H1 (cell line): ENCODE measurements at regions not wholly inside any gene's neighbourhood (a gene's known extent, or its start where the extent isn't known, plus 50 kb on each side); places are given as distances from the start of the nearest gene placed in this dataset.

Experiments used
- CTCF ChIA-PET: fragments of 300-600 bp; sonication (Branson Sonifier 250); formaldehyde crosslinking; loops from one replicate; lab custom pipeline; 2021; ENCODE audit not compliant: partially characterized antibody; lab: Charles Lee
- POLR2A ChIA-PET: fragments of 300-600 bp; sonication (Branson Sonifier 250); formaldehyde crosslinking; loops from one replicate; lab custom pipeline; 2021; ENCODE audit warnings: inconsistent platforms; ENCODE audit not compliant: partially characterized antibody; lab: Charles Lee
- DNase-seq, 2 experiments: peaks; one replicate each; pipeline versions ENCODE4 v3.0.0 to v3.0.0-alpha.2; 2010 to 2022; ENCODE audit warnings: low spot score in 2 of 2, low read depth in 1 of 2, mixed read lengths in 1 of 2
- FAIRE-seq: peaks from 2 replicates; lab custom pipeline; 2011; peaks lifted over from hg19 to GRCh38; lab: Jason Lieb, UNC
- H2AFZ ChIP-seq: 2 replicates; pipeline ENCODE4 v1.8.1; 2012; ENCODE audit warnings: low read length, inconsistent platforms
- H2AK5ac ChIP-seq: 2 replicates; pipeline ENCODE4 v1.6.1; 2013; ENCODE audit warnings: low read depth, low read length
- H2BK120ac ChIP-seq: replicated peaks from 2 replicates; pipeline ENCODE3; 2013; ENCODE audit warnings: low read depth, low read length, inconsistent platforms
- H2BK12ac ChIP-seq: 2 replicates; pipeline ENCODE4 v1.6.1; 2013; ENCODE audit warnings: low read depth, low read length
- H2BK15ac ChIP-seq: 2 replicates; pipeline ENCODE4 v1.6.1; 2013; ENCODE audit warnings: low read length
- H2BK20ac ChIP-seq: 2 replicates; pipeline ENCODE4 v1.6.1; 2013; ENCODE audit warnings: low read length
- H2BK5ac ChIP-seq: 2 replicates; pipeline ENCODE4 v1.6.1; 2013; ENCODE audit warnings: low read depth, low read length
- H3K14ac ChIP-seq: 2 replicates; pipeline ENCODE4 v1.6.1; 2013; ENCODE audit warnings: inconsistent platforms; ENCODE audit not compliant: insufficient read length
- H3K18ac ChIP-seq: 2 replicates; pipeline ENCODE4 v1.6.1; 2013; ENCODE audit warnings: low read length; ENCODE audit errors: extremely low read depth
- H3K23ac ChIP-seq: 2 replicates; pipeline ENCODE4 v1.6.1; 2013; ENCODE audit warnings: inconsistent platforms; ENCODE audit not compliant: insufficient read length
- H3K23me2 ChIP-seq: 2 replicates; pipeline ENCODE4 v1.6.1; 2013; ENCODE audit warnings: low read depth, low read length
- H3K27ac ChIP-seq: 2 replicates; pipeline ENCODE4 v1.6.1; 2011; ENCODE audit warnings: low read depth, low read length, inconsistent platforms
- H3K27me3 ChIP-seq, 4 experiments: replicated peaks in 1 of 4; 1 replicate in 1 of 4; 2 replicates in 3 of 4; pipeline versions ENCODE4 v1.6.1 to v1.8.1; 2011 to 2013; ENCODE audit warnings: low read length in 3 of 4, mild to moderate bottlenecking in 3 of 4, inconsistent platforms in 2 of 4, mixed read lengths in 2 of 4, moderate library complexity in 1 of 4; ENCODE audit not compliant: control insufficient read depth in 3 of 4, insufficient read depth in 3 of 4; ENCODE audit errors: extremely low read depth in 1 of 4
- H3K36me3 ChIP-seq, 4 experiments: 2 replicates each; pipeline versions ENCODE4 v1.6.1 to v1.8.1; 2011 to 2013; ENCODE audit warnings: mild to moderate bottlenecking in 4 of 4, low read length in 3 of 4, moderate library complexity in 2 of 4, control low read depth in 1 of 4, inconsistent platforms in 1 of 4; ENCODE audit not compliant: insufficient read depth in 4 of 4, control insufficient read depth in 2 of 4
- H3K4ac ChIP-seq: replicated peaks from 2 replicates; pipeline ENCODE3; 2013; ENCODE audit warnings: low read length, low read depth, mixed read lengths, inconsistent platforms; ENCODE audit not compliant: insufficient read length
- H3K4me1 ChIP-seq, 4 experiments: replicated peaks in 1 of 4; 1 replicate in 1 of 4; 2 replicates in 3 of 4; pipeline versions ENCODE4 v1.6.1 to v1.8.1; 2011 to 2013; ENCODE audit warnings: low read length in 3 of 4, inconsistent platforms in 2 of 4, mixed read lengths in 1 of 4; ENCODE audit not compliant: insufficient read depth in 4 of 4, control insufficient read depth in 3 of 4
- H3K4me2 ChIP-seq, 2 experiments: 2 replicates each; pipeline versions ENCODE4 v1.6.1 to v1.8.1; 2011 to 2013; ENCODE audit warnings: low read depth in 2 of 2, low read length in 2 of 2, control low read depth in 1 of 2, inconsistent platforms in 1 of 2, mild to moderate bottlenecking in 1 of 2; ENCODE audit not compliant: insufficient read depth in 1 of 2
- H3K4me3 ChIP-seq, 4 experiments: fragments of 200-600, 300-600 bp in 1 of 4; sonication (generic), shearing (Covaris generic), sonication (Bioruptor Twin) in 1 of 4; 2 replicates each; pipeline versions ENCODE4 v1.5.1 to v1.8.1; 2011 to 2016; ENCODE audit warnings: low read length in 4 of 4, low read depth in 3 of 4, control low read depth in 2 of 4, inconsistent platforms in 2 of 4, mild to moderate bottlenecking in 2 of 4, mixed read lengths in 1 of 4, moderate library complexity in 1 of 4; ENCODE audit not compliant: insufficient read depth in 2 of 4; ENCODE audit errors: extremely low read depth in 1 of 4
- H3K56ac ChIP-seq: replicated peaks from 2 replicates; pipeline ENCODE3; 2013; ENCODE audit warnings: low read depth, mild to moderate bottlenecking, mixed read lengths, low read length, inconsistent platforms; ENCODE audit not compliant: insufficient read length
- H3K79me1 ChIP-seq: 2 replicates; pipeline ENCODE4 v1.6.1; 2013; ENCODE audit warnings: low read depth, low read length, control low read depth
- H3K79me2 ChIP-seq, 2 experiments: 2 replicates each; pipeline versions ENCODE4 v1.6.1 to v1.8.1; 2012 to 2013; ENCODE audit warnings: low read length in 2 of 2, mild to moderate bottlenecking in 2 of 2, inconsistent platforms in 1 of 2; ENCODE audit not compliant: insufficient read depth in 2 of 2, control insufficient read depth in 1 of 2
- H3K9ac ChIP-seq, 4 experiments: replicated peaks in 1 of 4; 1 replicate in 1 of 4; 2 replicates in 3 of 4; pipeline versions ENCODE4 v1.6.1 to v1.8.1; 2011 to 2013; ENCODE audit warnings: low read depth in 3 of 4, low read length in 3 of 4, control low read depth in 2 of 4, mild to moderate bottlenecking in 2 of 4, moderate library complexity in 2 of 4, inconsistent platforms in 1 of 4; ENCODE audit errors: extremely low read depth in 1 of 4
- H3K9me3 ChIP-seq, 2 experiments: 2 replicates each; pipeline versions ENCODE4 v1.6.1 to v1.8.1; 2012 to 2013; ENCODE audit warnings: mild to moderate bottlenecking in 2 of 2, moderate library complexity in 2 of 2, control low read depth in 1 of 2, inconsistent platforms in 1 of 2, low read depth in 1 of 2, low read length in 1 of 2, mixed read lengths in 1 of 2; ENCODE audit not compliant: insufficient read depth in 2 of 2
- H4K20me1 ChIP-seq, 2 experiments: replicated peaks in 1 of 2; 2 replicates each; pipeline versions ENCODE3 to v1.8.1; 2011 to 2013; ENCODE audit warnings: inconsistent platforms in 2 of 2, low read length in 2 of 2, mild to moderate bottlenecking in 1 of 2; ENCODE audit not compliant: insufficient read depth in 2 of 2, control insufficient read depth in 1 of 2
- H4K5ac ChIP-seq: 2 replicates; pipeline ENCODE4 v1.6.1; 2013; ENCODE audit warnings: low read length, low read depth, mixed read lengths, inconsistent platforms; ENCODE audit not compliant: insufficient read length
- H4K8ac ChIP-seq: 2 replicates; pipeline ENCODE4 v1.8.0; 2013; ENCODE audit warnings: mild to moderate bottlenecking, moderate library complexity, low read length, inconsistent platforms; ENCODE audit not compliant: insufficient read depth; ENCODE audit errors: extremely low read depth
- H4K91ac ChIP-seq: replicated peaks from 2 replicates; pipeline ENCODE3; 2013; ENCODE audit warnings: low read length, mixed read lengths, inconsistent platforms; ENCODE audit not compliant: insufficient read length
- BCL11A ChIP-seq, 2 experiments: IDR thresholded peaks; one replicate each; pipeline ENCODE4 v1.6.1; 2011; ENCODE audit warnings: low read depth in 2 of 2, low read length in 2 of 2, mild to moderate bottlenecking in 2 of 2
- CREB1 ChIP-seq: IDR thresholded peaks from 2 replicates; pipeline ENCODE4 v1.6.1; 2012; ENCODE audit warnings: inconsistent platforms
- EGR1 ChIP-seq: IDR thresholded peaks from 2 replicates; pipeline ENCODE4 v1.6.1; 2011; ENCODE audit warnings: low read depth, low read length, borderline replicate concordance
- EP300 ChIP-seq, 2 experiments: IDR thresholded peaks; 1 replicate in 1 of 2; 2 replicates in 1 of 2; pipeline ENCODE4 v1.6.1; 2011 to 2012; ENCODE audit warnings: low read depth in 2 of 2, low read length in 2 of 2, mild to moderate bottlenecking in 2 of 2, borderline replicate concordance in 1 of 2, inconsistent platforms in 1 of 2, moderate library complexity in 1 of 2
- RFX5 ChIP-seq: IDR thresholded peaks from 2 replicates; pipeline ENCODE4 v1.6.1; 2011; ENCODE audit warnings: low read depth, low read length, improper control_type of control experiment, borderline replicate concordance
- TAF1 ChIP-seq: IDR thresholded peaks from 2 replicates; pipeline ENCODE4 v1.6.1; 2011; ENCODE audit warnings: mild to moderate bottlenecking, low read depth, low read length
- TBP ChIP-seq: IDR thresholded peaks from 2 replicates; pipeline ENCODE4 v1.6.1; 2011; ENCODE audit warnings: low read depth, low read length, improper control_type of control experiment
- WGBS, 2 experiments: shearing (Covaris generic) in 1 of 2; methylation state at CpG; one replicate each; pipeline versions ENCODE4 v1.1.6 to v1.1.7; 2013 to 2015; ENCODE audit warnings: low lambda C conversion rate in 2 of 2, mixed read lengths in 2 of 2, inconsistent platforms in 1 of 2, low coverage in 1 of 2, missing lambda C conversion rate in 1 of 2; ENCODE audit not compliant: insufficient replicate concordance in 2 of 2, insufficient coverage in 1 of 2, insufficient read length in 1 of 2; ENCODE audit errors: extremely low coverage in 1 of 2, missing lambda C conversion rate in 1 of 2; 5-methylcytosine and 5-hydroxymethylcytosine counted together

GRCh38 chr6:105669232-105669631, 266.4 kb upstream of the PREP start:
- whole genome bisulfite sequencing, 2 experiments = 92% methylated on average over 5 of the region's 5 CpGs; no CpG with 5 or more reads in 1 of the 2 experiments
- no peak overlapping the region for H3K4me2 ChIP-seq
- no peak overlapping the region for H3K23ac ChIP-seq
- no peak overlapping the region for H2AK5ac ChIP-seq
- H3K4me1 ChIP-seq = no peaks in the 10 kb centered on the region
- H3K79me1 ChIP-seq = no peaks in the 10 kb centered on the region
- no peak overlapping the region for H2BK20ac ChIP-seq
- no peak overlapping the region for H2BK5ac ChIP-seq
- no peaks in the 10 kb centered on the region for H3K27me3 ChIP-seq
- no peak overlapping the region for H3K4ac ChIP-seq
- TF ChIP-seq EP300 (IDR thresholded peaks at IDR 0.05; ENCODE audit: borderline replicate concordance in 1 of 2, low read depth in 2 of 2, low read length in 2 of 2) (no peak), EGR1 (no peak), TBP (no peak), CREB1 (no peak), BCL11A (IDR thresholded peaks at IDR 0.05; ENCODE audit: low read depth in 2 of 2, low read length in 2 of 2) (no peak), RFX5 (no peak), TAF1 (no peak)
- no peak overlapping the region for H2BK12ac ChIP-seq
- no peak overlapping the region for H3K56ac ChIP-seq
- H2BK15ac ChIP-seq = no peak overlapping the region
- H4K91ac ChIP-seq = peak overlapping the region; percentile 64
- H3K4me3 ChIP-seq = no peak overlapping the region
- H3K18ac ChIP-seq = no peak overlapping the region
- DNase-seq (no peak), FAIRE-seq (no peak)
- CTCF ChIA-PET = no interaction called here
- no peaks in the 10 kb centered on the region for H4K20me1 ChIP-seq
- no peak overlapping the region for H3K27ac ChIP-seq
- no peak overlapping the region for H3K14ac ChIP-seq
- H3K9ac ChIP-seq = no peak overlapping the region
- H4K5ac ChIP-seq = no peak overlapping the region
- no peaks in the 10 kb centered on the region for H3K23me2 ChIP-seq
- no peaks in the 10 kb centered on the region for H3K79me2 ChIP-seq
- H3K36me3 ChIP-seq = no peaks in the 10 kb centered on the region
- no peaks in the 10 kb centered on the region for H3K9me3 ChIP-seq
- H2AFZ ChIP-seq = no peak overlapping the region
- H2BK120ac ChIP-seq = no peak overlapping the region
- POLR2A ChIA-PET = no interaction called here
- no peak overlapping the region for H4K8ac ChIP-seq
